ENCODE measurements at regions not wholly inside any gene's neighbourhood (a gene's known extent, or its start where the extent isn't known, plus 50 kb on each side); places are given as distances from the start of the nearest gene placed in this dataset.

- TF ChIP-seq, protein P1, sequence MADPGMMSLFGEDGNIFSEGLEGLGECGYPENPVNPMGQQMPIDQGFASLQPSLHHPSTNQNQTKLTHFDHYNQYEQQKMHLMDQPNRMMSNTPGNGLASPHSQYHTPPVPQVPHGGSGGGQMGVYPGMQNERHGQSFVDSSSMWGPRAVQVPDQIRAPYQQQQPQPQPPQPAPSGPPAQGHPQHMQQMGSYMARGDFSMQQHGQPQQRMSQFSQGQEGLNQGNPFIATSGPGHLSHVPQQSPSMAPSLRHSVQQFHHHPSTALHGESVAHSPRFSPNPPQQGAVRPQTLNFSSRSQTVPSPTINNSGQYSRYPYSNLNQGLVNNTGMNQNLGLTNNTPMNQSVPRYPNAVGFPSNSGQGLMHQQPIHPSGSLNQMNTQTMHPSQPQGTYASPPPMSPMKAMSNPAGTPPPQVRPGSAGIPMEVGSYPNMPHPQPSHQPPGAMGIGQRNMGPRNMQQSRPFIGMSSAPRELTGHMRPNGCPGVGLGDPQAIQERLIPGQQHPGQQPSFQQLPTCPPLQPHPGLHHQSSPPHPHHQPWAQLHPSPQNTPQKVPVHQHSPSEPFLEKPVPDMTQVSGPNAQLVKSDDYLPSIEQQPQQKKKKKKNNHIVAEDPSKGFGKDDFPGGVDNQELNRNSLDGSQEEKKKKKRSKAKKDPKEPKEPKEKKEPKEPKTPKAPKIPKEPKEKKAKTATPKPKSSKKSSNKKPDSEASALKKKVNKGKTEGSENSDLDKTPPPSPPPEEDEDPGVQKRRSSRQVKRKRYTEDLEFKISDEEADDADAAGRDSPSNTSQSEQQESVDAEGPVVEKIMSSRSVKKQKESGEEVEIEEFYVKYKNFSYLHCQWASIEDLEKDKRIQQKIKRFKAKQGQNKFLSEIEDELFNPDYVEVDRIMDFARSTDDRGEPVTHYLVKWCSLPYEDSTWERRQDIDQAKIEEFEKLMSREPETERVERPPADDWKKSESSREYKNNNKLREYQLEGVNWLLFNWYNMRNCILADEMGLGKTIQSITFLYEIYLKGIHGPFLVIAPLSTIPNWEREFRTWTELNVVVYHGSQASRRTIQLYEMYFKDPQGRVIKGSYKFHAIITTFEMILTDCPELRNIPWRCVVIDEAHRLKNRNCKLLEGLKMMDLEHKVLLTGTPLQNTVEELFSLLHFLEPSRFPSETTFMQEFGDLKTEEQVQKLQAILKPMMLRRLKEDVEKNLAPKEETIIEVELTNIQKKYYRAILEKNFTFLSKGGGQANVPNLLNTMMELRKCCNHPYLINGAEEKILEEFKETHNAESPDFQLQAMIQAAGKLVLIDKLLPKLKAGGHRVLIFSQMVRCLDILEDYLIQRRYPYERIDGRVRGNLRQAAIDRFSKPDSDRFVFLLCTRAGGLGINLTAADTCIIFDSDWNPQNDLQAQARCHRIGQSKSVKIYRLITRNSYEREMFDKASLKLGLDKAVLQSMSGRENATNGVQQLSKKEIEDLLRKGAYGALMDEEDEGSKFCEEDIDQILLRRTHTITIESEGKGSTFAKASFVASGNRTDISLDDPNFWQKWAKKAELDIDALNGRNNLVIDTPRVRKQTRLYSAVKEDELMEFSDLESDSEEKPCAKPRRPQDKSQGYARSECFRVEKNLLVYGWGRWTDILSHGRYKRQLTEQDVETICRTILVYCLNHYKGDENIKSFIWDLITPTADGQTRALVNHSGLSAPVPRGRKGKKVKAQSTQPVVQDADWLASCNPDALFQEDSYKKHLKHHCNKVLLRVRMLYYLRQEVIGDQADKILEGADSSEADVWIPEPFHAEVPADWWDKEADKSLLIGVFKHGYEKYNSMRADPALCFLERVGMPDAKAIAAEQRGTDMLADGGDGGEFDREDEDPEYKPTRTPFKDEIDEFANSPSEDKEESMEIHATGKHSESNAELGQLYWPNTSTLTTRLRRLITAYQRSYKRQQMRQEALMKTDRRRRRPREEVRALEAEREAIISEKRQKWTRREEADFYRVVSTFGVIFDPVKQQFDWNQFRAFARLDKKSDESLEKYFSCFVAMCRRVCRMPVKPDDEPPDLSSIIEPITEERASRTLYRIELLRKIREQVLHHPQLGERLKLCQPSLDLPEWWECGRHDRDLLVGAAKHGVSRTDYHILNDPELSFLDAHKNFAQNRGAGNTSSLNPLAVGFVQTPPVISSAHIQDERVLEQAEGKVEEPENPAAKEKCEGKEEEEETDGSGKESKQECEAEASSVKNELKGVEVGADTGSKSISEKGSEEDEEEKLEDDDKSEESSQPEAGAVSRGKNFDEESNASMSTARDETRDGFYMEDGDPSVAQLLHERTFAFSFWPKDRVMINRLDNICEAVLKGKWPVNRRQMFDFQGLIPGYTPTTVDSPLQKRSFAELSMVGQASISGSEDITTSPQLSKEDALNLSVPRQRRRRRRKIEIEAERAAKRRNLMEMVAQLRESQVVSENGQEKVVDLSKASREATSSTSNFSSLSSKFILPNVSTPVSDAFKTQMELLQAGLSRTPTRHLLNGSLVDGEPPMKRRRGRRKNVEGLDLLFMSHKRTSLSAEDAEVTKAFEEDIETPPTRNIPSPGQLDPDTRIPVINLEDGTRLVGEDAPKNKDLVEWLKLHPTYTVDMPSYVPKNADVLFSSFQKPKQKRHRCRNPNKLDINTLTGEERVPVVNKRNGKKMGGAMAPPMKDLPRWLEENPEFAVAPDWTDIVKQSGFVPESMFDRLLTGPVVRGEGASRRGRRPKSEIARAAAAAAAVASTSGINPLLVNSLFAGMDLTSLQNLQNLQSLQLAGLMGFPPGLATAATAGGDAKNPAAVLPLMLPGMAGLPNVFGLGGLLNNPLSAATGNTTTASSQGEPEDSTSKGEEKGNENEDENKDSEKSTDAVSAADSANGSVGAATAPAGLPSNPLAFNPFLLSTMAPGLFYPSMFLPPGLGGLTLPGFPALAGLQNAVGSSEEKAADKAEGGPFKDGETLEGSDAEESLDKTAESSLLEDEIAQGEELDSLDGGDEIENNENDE (IDR thresholded peaks at IDR 0.05; ENCODE audit: insufficient replicate concordance, low read length): no peak
- TF ChIP-seq EP300 (IDR thresholded peaks at IDR 0.05; ENCODE audit: borderline replicate concordance in 1 of 2, low read depth in 2 of 2, low read length in 2 of 2): no peak
- TF ChIP-seq, protein P2, sequence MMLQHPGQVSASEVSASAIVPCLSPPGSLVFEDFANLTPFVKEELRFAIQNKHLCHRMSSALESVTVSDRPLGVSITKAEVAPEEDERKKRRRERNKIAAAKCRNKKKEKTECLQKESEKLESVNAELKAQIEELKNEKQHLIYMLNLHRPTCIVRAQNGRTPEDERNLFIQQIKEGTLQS (IDR thresholded peaks at IDR 0.05; ENCODE audit: insufficient read depth, low read depth, low read length): no peak
- TF ChIP-seq, protein P3, sequence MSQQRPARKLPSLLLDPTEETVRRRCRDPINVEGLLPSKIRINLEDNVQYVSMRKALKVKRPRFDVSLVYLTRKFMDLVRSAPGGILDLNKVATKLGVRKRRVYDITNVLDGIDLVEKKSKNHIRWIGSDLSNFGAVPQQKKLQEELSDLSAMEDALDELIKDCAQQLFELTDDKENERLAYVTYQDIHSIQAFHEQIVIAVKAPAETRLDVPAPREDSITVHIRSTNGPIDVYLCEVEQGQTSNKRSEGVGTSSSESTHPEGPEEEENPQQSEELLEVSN (IDR thresholded peaks at IDR 0.05): no peak
- no peak for TF ChIP-seq POLR2AphosphoS5 (IDR thresholded peaks at IDR 0.05; ENCODE audit: low read depth, low read length)
- TF ChIP-seq ATF2 (IDR thresholded peaks at IDR 0.05; ENCODE audit: low read length): no peak
- no peak for TF ChIP-seq EZH2 (IDR thresholded peaks at IDR 0.05; ENCODE audit: low read depth, low read length, severe bottlenecking)
- TF ChIP-seq SP4 (IDR thresholded peaks at IDR 0.05; ENCODE audit: low read length): no peak
- TF ChIP-seq ZNF274 (IDR thresholded peaks at IDR 0.05; ENCODE audit: borderline replicate concordance, extremely low read depth, low read length): no peak
These were observed 169.7 kb upstream of the NUDT4 start (continued) for GRCh38 chr12:93208011-93208410.

All from H1 (cell line).